ENCODE measurements at regions not wholly inside any gene's neighbourhood (a gene's known extent, or its start where the extent isn't known, plus 50 kb on each side); places are given as distances from the start of the nearest gene placed in this dataset.
"Not testable (repeated sequence)": the region's sequence is repeated elsewhere in the genome, so short reads cannot be mapped to it uniquely, and the experiment has no call there.

GRCh38 chr16:17965133-17965900 lies 371.2 kb downstream of the NPIPA8 start:
- Mint-ChIP-seq H3K36me3 (ENCODE audit: low read depth) (no peaks in the 10 kb centered on the region), H3K27me3 (peaks cover 2% of the 10 kb centered on the region), H3K9me3 (no peaks in the 10 kb centered on the region), H3K4me3 (no peak overlapping the region), H3K27ac (no peak overlapping the region), H3K4me1 (no peaks in the 10 kb centered on the region)
- no peak for DNase-seq
- ATAC-seq = no peak

- H3K36me3 Mint-ChIP-seq (ENCODE audit: low read depth) = no peaks in the 10 kb centered on the region
- no peaks in the 10 kb centered on the region for H3K4me1 Mint-ChIP-seq
- H3K4me3 Mint-ChIP-seq = no peak overlapping the region
- H3K27me3 Mint-ChIP-seq = peaks cover under 1% of the 10 kb centered on the region
- no peaks in the 10 kb centered on the region for H3K9me3 Mint-ChIP-seq
- ATAC-seq = no peak
- H3K27ac Mint-ChIP-seq = no peak overlapping the region
- no peak for DNase-seq
Observed at GRCh38 chr16:17964196-17964595, 372.3 kb downstream of the NPIPA8 start.

GRCh38 chr16:17963185-17963836 lies 373.2 kb downstream of the NPIPA8 start:
- Mint-ChIP-seq H3K4me3 (no peak overlapping the region), H3K4me1 (no peaks in the 10 kb centered on the region), H3K36me3 (ENCODE audit: low read depth) (no peaks in the 10 kb centered on the region), H3K9me3 (no peaks in the 10 kb centered on the region), H3K27me3 (no peaks in the 10 kb centered on the region), H3K27ac (no peak overlapping the region)
- DNase-seq (no peak), ATAC-seq (no peak)

GRCh38 chr16:17962726-17963125 lies 373.8 kb downstream of the NPIPA8 start:
- Mint-ChIP-seq H3K27ac (no peak overlapping the region), H3K4me1 (no peaks in the 10 kb centered on the region)
- no peak for ATAC-seq

DNA sequence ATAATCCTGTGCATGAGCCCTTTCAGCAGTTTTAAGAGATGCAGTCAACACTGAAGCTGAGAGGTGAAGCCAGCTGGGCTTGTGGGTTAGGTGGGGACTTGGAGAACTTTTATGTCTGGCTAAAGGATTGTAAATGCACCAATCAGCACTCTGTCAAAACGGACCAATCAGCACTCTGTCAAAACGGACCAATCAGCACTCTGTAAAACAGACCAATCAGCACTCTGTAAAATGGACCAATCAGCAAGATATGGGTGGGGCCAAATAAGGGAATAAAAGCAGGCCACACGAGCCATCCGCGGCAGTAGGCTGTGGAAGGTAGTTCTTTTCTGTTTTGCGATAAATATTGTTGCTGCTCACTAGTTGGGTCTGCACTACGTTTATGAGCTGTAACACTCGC lies 374.7 kb downstream of the NPIPA8 start:
- H3K4me3 Mint-ChIP-seq; H3K4me1 Mint-ChIP-seq; H3K9me3 Mint-ChIP-seq; H3K27me3 Mint-ChIP-seq; ATAC-seq; H3K36me3 Mint-ChIP-seq (ENCODE audit: low read depth); H3K27ac Mint-ChIP-seq; DNase-seq: not testable (repeated sequence)

More at GRCh38 chr16:17962726-17963125, 373.8 kb downstream of the NPIPA8 start:
- H3K4me3 Mint-ChIP-seq = no peak overlapping the region
- no peaks in the 10 kb centered on the region for H3K9me3 Mint-ChIP-seq
- no peak for DNase-seq
- H3K36me3 Mint-ChIP-seq (ENCODE audit: low read depth) = no peaks in the 10 kb centered on the region
- no peaks in the 10 kb centered on the region for H3K27me3 Mint-ChIP-seq

- DNase-seq (no peak), ATAC-seq (no peak)
- Mint-ChIP-seq H3K27me3 (peaks cover 21% of the 10 kb centered on the region), H3K4me1 (no peaks in the 10 kb centered on the region), H3K9me3 (no peaks in the 10 kb centered on the region), H3K27ac (no peak overlapping the region), H3K36me3 (ENCODE audit: low read depth) (no peaks in the 10 kb centered on the region), H3K4me3 (no peak overlapping the region)
Observed at GRCh38 chr16:17951378-17951777, 385.2 kb downstream of the NPIPA8 start.

DNA sequence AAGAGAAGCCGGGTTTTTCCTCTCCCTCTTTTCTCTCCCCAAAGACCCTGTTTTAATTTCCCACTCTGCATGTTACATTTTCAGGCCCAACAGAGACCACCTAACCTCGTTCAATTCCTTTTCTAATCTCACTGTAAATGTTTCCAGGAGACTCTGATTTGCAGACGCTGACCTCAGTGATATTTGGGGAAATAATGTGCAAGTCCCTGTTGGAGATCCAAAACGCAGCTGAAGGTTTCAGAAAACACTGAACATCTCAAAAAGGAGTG lies 386.6 kb downstream of the NPIPA8 start:
- no peak overlapping the region for H3K27ac Mint-ChIP-seq
- no peak overlapping the region for H3K4me3 Mint-ChIP-seq
- no peaks in the 10 kb centered on the region for H3K4me1 Mint-ChIP-seq
- DNase-seq = no peak
- no peak for ATAC-seq
- H3K9me3 Mint-ChIP-seq = no peaks in the 10 kb centered on the region
- H3K27me3 Mint-ChIP-seq = peaks cover 24% of the 10 kb centered on the region
- no peaks in the 10 kb centered on the region for H3K36me3 Mint-ChIP-seq (ENCODE audit: low read depth)

GRCh38 chr16:17949141-17949981 lies 387.2 kb downstream of the NPIPA8 start:
- H3K27me3 Mint-ChIP-seq = peaks cover 24% of the 10 kb centered on the region
- ATAC-seq (no peak), DNase-seq (no peak)
- H3K36me3 Mint-ChIP-seq (ENCODE audit: low read depth) = no peaks in the 10 kb centered on the region
- H3K9me3 Mint-ChIP-seq = no peaks in the 10 kb centered on the region
- H3K27ac Mint-ChIP-seq = no peak overlapping the region
- no peaks in the 10 kb centered on the region for H3K4me1 Mint-ChIP-seq
- no peak overlapping the region for H3K4me3 Mint-ChIP-seq

- Mint-ChIP-seq H3K4me3 (no peak overlapping the region), H3K27ac (no peak overlapping the region), H3K27me3 (peaks cover 22% of the 10 kb centered on the region), H3K4me1 (no peaks in the 10 kb centered on the region), H3K36me3 (ENCODE audit: low read depth) (no peaks in the 10 kb centered on the region), H3K9me3 (no peaks in the 10 kb centered on the region)
- no peak for DNase-seq
- ATAC-seq = no peak
Observed at GRCh38 chr16:17947637-17948036, 388.9 kb downstream of the NPIPA8 start.

DNA sequence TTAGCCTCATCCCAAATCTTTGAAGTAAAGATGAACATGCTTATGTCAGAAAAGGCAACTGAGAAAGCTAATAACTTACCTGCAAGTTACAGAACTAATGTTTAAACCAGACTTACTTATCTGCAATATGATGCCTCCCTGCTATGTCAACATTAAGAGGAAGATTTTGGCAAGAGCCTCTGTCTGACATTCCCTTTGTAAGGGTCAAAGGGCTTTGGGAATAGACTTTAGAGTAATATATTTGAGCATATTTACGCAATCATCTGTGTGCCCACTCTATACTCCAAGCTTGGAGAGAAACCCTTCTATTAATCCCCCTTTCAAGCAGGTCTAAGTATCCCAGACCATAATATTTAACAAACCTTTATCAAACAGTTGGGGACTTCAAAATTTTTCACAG lies 389.4 kb downstream of the NPIPA8 start:
- DNase-seq (no peak), ATAC-seq (no peak)
- no peak overlapping the region for H3K4me3 Mint-ChIP-seq
- peaks cover 19% of the 10 kb centered on the region for H3K27me3 Mint-ChIP-seq
- no peaks in the 10 kb centered on the region for H3K4me1 Mint-ChIP-seq
- no peak overlapping the region for H3K27ac Mint-ChIP-seq
- H3K36me3 Mint-ChIP-seq (ENCODE audit: low read depth) = no peaks in the 10 kb centered on the region
- no peaks in the 10 kb centered on the region for H3K9me3 Mint-ChIP-seq

GRCh38 chr16:17945080-17945601 lies 391.4 kb downstream of the NPIPA8 start:
- Mint-ChIP-seq H3K27ac (no peak overlapping the region), H3K36me3 (ENCODE audit: low read depth) (no peaks in the 10 kb centered on the region), H3K27me3 (peaks cover 9% of the 10 kb centered on the region), H3K4me1 (no peaks in the 10 kb centered on the region), H3K9me3 (no peaks in the 10 kb centered on the region), H3K4me3 (no peak overlapping the region)
- DNase-seq (no peak), ATAC-seq (no peak)

- Mint-ChIP-seq H3K27ac (no peak overlapping the region), H3K4me3 (no peak overlapping the region), H3K4me1 (peaks cover 5% of the 10 kb centered on the region), H3K9me3 (no peaks in the 10 kb centered on the region), H3K36me3 (ENCODE audit: low read depth) (no peaks in the 10 kb centered on the region), H3K27me3 (peaks cover 9% of the 10 kb centered on the region)
- no peak for DNase-seq
- no peak for ATAC-seq
Observed at GRCh38 chr16:17944345-17944744, 392.2 kb downstream of the NPIPA8 start.

- DNase-seq (no peak), ATAC-seq (no peak)
- Mint-ChIP-seq H3K27ac (no peak overlapping the region), H3K4me1 (peaks cover 11% of the 10 kb centered on the region), H3K36me3 (ENCODE audit: low read depth) (no peaks in the 10 kb centered on the region), H3K9me3 (no peaks in the 10 kb centered on the region), H3K27me3 (peaks cover 6% of the 10 kb centered on the region), H3K4me3 (no peak overlapping the region)
Observed at GRCh38 chr16:17942067-17942466, 394.5 kb downstream of the NPIPA8 start.

- no peak overlapping the region for H3K4me3 Mint-ChIP-seq
- H3K4me1 Mint-ChIP-seq = peaks cover 11% of the 10 kb centered on the region
- no peak overlapping the region for H3K27ac Mint-ChIP-seq
- no peaks in the 10 kb centered on the region for H3K9me3 Mint-ChIP-seq
- H3K36me3 Mint-ChIP-seq (ENCODE audit: low read depth) = no peaks in the 10 kb centered on the region
- DNase-seq (no peak), ATAC-seq (no peak)
- peaks cover 6% of the 10 kb centered on the region for H3K27me3 Mint-ChIP-seq
Observed at GRCh38 chr16:17940584-17941364, 395.8 kb downstream of the NPIPA8 start.

Measured in activated naive CD8-positive, alpha-beta T cell treated with anti-CD3 and anti-CD28 coated beads, Interleukin-2, amount 50 U/mL, for 24 hours (primary cell).